Vagina (tissue), 2 donors: ENCODE measurements at regions not wholly inside any gene's neighbourhood (a gene's known extent, or its start where the extent isn't known, plus 50 kb on each side); places are given as distances from the start of the nearest gene placed in this dataset.

ENCODE experiments used
- CTCF ChIP-seq, 3 experiments: fragments of 450-650 bp in 2 of 3; fragments of 200-600 bp in 1 of 3; sonication (generic) in 1 of 3; IDR thresholded peaks; one replicate each; pipeline ENCODE4 v1.5.1; 2017 to 2019; ENCODE audit warnings: antibody characterized with exemption in 3 of 3, mild to moderate bottlenecking in 2 of 3, moderate library complexity in 2 of 3
- POLR2A ChIP-seq, 2 donors: fragments of 450-650 bp; IDR thresholded peaks; one replicate each; pipeline ENCODE4 v1.6.1; 2017; ENCODE audit warnings: antibody characterized with exemption in 2 of 2, mild to moderate bottlenecking in 2 of 2, moderate library complexity in 2 of 2

DNA sequence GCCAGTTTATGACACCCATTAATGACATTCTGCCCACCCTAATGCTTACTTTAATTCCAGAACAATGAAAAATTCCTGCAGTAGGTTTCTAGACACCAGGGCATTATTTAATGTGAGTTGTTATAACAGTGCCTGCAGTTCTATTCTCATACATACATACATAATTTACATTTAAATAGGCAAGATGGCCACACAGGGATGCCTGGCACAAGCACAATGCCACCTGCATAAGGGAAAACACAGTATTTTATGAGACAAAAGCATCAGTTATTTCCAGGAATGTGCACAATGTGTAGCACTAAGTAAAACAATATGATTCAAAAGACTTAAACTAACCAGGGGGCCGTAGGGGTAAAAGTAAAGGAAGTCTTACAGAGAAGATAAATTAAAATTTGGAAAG, 243.9 kb upstream of the SPRY2 start:
- TF ChIP-seq POLR2A (IDR thresholded peaks at IDR 0.05) (no peak), CTCF (IDR thresholded peaks at IDR 0.05) (no peak)
